HepG2 (cell line): ENCODE measurements at regions not wholly inside any gene's neighbourhood (a gene's known extent, or its start where the extent isn't known, plus 50 kb on each side); places are given as distances from the start of the nearest gene placed in this dataset.

ENCODE experiments used
- ATAC-seq: fragments of 200-7000 bp; cut with Tn5 transposase; 3 replicates; pipeline ENCODE4 v1.9.1; 2020; ENCODE audit warnings: mild to moderate bottlenecking, moderate library complexity
- BruUV-seq: library from RNA; stranded (reverse); fragments of 400-500 nt; replicated peaks from 2 replicates; lab custom pipeline; 2021; lab: Mats Ljungman, UMichigan
- CTCF ChIA-PET: fragments of 300-600 bp; formaldehyde crosslinking; extraction: SDS; loops from one replicate; lab custom pipeline; 2021; ENCODE audit warnings: low total read pairs, inconsistent platforms, low intra/inter-chr PET ratio; lab: Yijun Ruan, JAX
- POLR2A ChIA-PET: fragments of 350-600 bp; sonication (Branson Sonifier 250); formaldehyde crosslinking; loops from one replicate; lab custom pipeline; 2020; ENCODE audit warnings: antibody characterized with exemption, inconsistent platforms; lab: Yijun Ruan, JAX
- DNase-seq: peaks from one replicate; pipeline ENCODE4 v3.0.0-alpha.2; 2015; ENCODE audit warnings: low spot score
- FAIRE-seq: peaks from 3 replicates; lab custom pipeline; 2011; peaks lifted over from hg19 to GRCh38; lab: Jason Lieb, UNC
- H2AFZ ChIP-seq: one replicate; pipeline ENCODE4 v1.6.1; 2011; ENCODE audit warnings: low read length, inconsistent platforms
- H3K27ac ChIP-seq: fragments of 300-600 bp; 3 replicates; pipeline ENCODE4 v1.8.0; 2011; ENCODE audit warnings: mixed run types, mild to moderate bottlenecking, mixed read lengths, low read length, inconsistent platforms; ENCODE audit not compliant: insufficient read depth; ENCODE audit errors: extremely low read length
- H3K27me3 ChIP-seq, 2 experiments: fragments of 200-600 bp in 1 of 2; 2 replicates in 1 of 2; 3 replicates in 1 of 2; pipeline versions ENCODE4 v1.6.0 to v1.8.0; 2011; ENCODE audit warnings: low read length in 2 of 2, mild to moderate bottlenecking in 2 of 2, moderate library complexity in 2 of 2, inconsistent platforms in 1 of 2; ENCODE audit not compliant: insufficient read depth in 2 of 2, control insufficient read depth in 1 of 2
- H3K36me3 ChIP-seq, 2 experiments: fragments of 200-600 bp in 1 of 2; replicated peaks in 1 of 2; 2 replicates in 1 of 2; 3 replicates in 1 of 2; pipeline versions ENCODE4 v1.5.1 to v1.8.0; 2011; ENCODE audit warnings: low read length in 2 of 2, inconsistent platforms in 1 of 2; ENCODE audit not compliant: insufficient read depth in 2 of 2, control insufficient read depth in 1 of 2
- H3K4me1 ChIP-seq: 2 replicates; pipeline ENCODE4 v1.5.1; 2012; ENCODE audit warnings: low read length, inconsistent platforms; ENCODE audit not compliant: insufficient read depth
- H3K4me2 ChIP-seq: 2 replicates; pipeline ENCODE4 v1.6.0; 2011; ENCODE audit warnings: low read depth, low read length, inconsistent platforms
- H3K4me3 ChIP-seq, 3 experiments: fragments of 200-600 bp in 1 of 3; sonication (generic), shearing (Covaris generic) in 1 of 3; replicated peaks in 1 of 3; 2 replicates each; pipeline ENCODE4 v1.5.1; 2011 to 2016; ENCODE audit warnings: low read length in 3 of 3, inconsistent platforms in 2 of 3, low read depth in 2 of 3, mild to moderate bottlenecking in 2 of 3, control low read depth in 1 of 3, mixed read lengths in 1 of 3; ENCODE audit not compliant: insufficient read depth in 1 of 3
- H3K79me2 ChIP-seq: one replicate; pipeline ENCODE4 v1.6.1; 2011; ENCODE audit warnings: low read length, inconsistent platforms; ENCODE audit not compliant: insufficient read depth
- H3K9ac ChIP-seq: 2 replicates; pipeline ENCODE4 v1.6.0; 2011; ENCODE audit warnings: mild to moderate bottlenecking, low read depth, low read length, inconsistent platforms; ENCODE audit not compliant: insufficient read depth
- H3K9me3 ChIP-seq: 2 replicates; pipeline ENCODE4 v1.5.1; 2012; ENCODE audit warnings: mild to moderate bottlenecking, low read length
- H4K20me1 ChIP-seq: 2 replicates; pipeline ENCODE4 v1.6.0; 2011; ENCODE audit warnings: inconsistent platforms, mild to moderate bottlenecking, low read length, moderate library complexity; ENCODE audit not compliant: insufficient read depth
- HDAC2 ChIP-seq: sonication (generic); formaldehyde crosslinking; IDR thresholded peaks from 2 replicates; pipeline ENCODE4 v1.4.0; 2020; ENCODE audit warnings: missing genetic modification reagents
- HIVEP1 ChIP-seq: sonication (generic); formaldehyde crosslinking; IDR thresholded peaks from 2 replicates; pipeline ENCODE4 v1.4.0; 2020; ENCODE audit warnings: mild to moderate bottlenecking, missing genetic modification reagents
- HOXA9 ChIP-seq: sonication (generic); formaldehyde crosslinking; IDR thresholded peaks from 2 replicates; pipeline ENCODE4 v1.8.1; 2022; ENCODE audit warnings: missing genetic modification reagents, mild to moderate bottlenecking, moderate library complexity, borderline replicate concordance
- JUND ChIP-seq: sonication (generic); formaldehyde crosslinking; IDR thresholded peaks from 2 replicates; pipeline ENCODE4 v1.8.0; 2022; ENCODE audit warnings: mild to moderate bottlenecking, missing genetic modification reagents
- KDM5A ChIP-seq: fragments of 200-600 bp; sonication (generic); IDR thresholded peaks from 2 replicates; pipeline ENCODE4 v1.7.0; 2018; ENCODE audit warnings: antibody characterized with exemption, mild to moderate bottlenecking, low read length, borderline replicate concordance
- MAF1 ChIP-seq: sonication (generic); formaldehyde crosslinking; IDR thresholded peaks from 2 replicates; pipeline ENCODE4 v1.5.0; 2020; ENCODE audit warnings: missing genetic modification reagents, borderline replicate concordance
- NR2F1 ChIP-seq, 2 experiments: fragments of 450-650 bp in 1 of 2; formaldehyde crosslinking in 1 of 2; IDR thresholded peaks; 2 replicates each; pipeline versions ENCODE4 v1.5.0 to v1.6.1; 2016 to 2020; ENCODE audit warnings: mild to moderate bottlenecking in 1 of 2, missing compliant biosample characterization in 1 of 2, missing genetic modification reagents in 1 of 2, moderate library complexity in 1 of 2
- PCBP2 ChIP-seq: fragments of 200-400 bp; formaldehyde crosslinking; optimal IDR thresholded peaks from 2 replicates; pipeline ENCODE3; 2018; ENCODE audit warnings: low read length, low read depth; ENCODE audit not compliant: poor library complexity, severe bottlenecking
- STAT5B ChIP-seq: sonication (generic); formaldehyde crosslinking; IDR thresholded peaks from 2 replicates; pipeline ENCODE4 v1.4.0; 2020; ENCODE audit warnings: missing genetic modification reagents
- ZFP36 ChIP-seq: fragments of 150-350 bp; IDR thresholded peaks from 2 replicates; pipeline ENCODE4 v1.6.1; 2018; ENCODE audit warnings: borderline replicate concordance, low read length, low read depth; ENCODE audit not compliant: partially characterized antibody
- ZNF124 ChIP-seq: sonication (generic); formaldehyde crosslinking; IDR thresholded peaks from 2 replicates; pipeline ENCODE4 v1.4.0; 2020; ENCODE audit warnings: missing genetic modification reagents
- ZNF558 ChIP-seq: sonication (generic); formaldehyde crosslinking; IDR thresholded peaks from 2 replicates; pipeline ENCODE4 v1.9.0; 2022; ENCODE audit warnings: mild to moderate bottlenecking, missing genetic modification reagents, borderline replicate concordance
- ZNF772 ChIP-seq: sonication (generic); formaldehyde crosslinking; IDR thresholded peaks from 2 replicates; pipeline ENCODE4 v1.5.0; 2020; ENCODE audit warnings: mild to moderate bottlenecking, missing genetic modification reagents
- WGBS: methylation state at CpG from one replicate; pipeline ENCODE4 v1.1.6; 2017; ENCODE audit warnings: low lambda C conversion rate; 5-methylcytosine and 5-hydroxymethylcytosine counted together
- in situ Hi-C: cut with HindIII; loops from 2 replicates; pipeline ENCODE4 v1.10.0; 2017; ENCODE audit warnings: low pct_unique_long_range_greater_than_20kb; ENCODE audit not compliant: extremely low pct_ligation_motif_present
- intact Hi-C: fragments of 100-400 bp; cut with micrococcal nuclease; formaldehyde crosslinking; loops from one replicate; pipeline ENCODE4 v1.10.0; 2022; ENCODE audit not compliant: unreplicated experiment
- TF ChIP-seq, protein P1 (sequence below): sonication (generic); formaldehyde crosslinking; IDR thresholded peaks from 2 replicates; pipeline ENCODE4 v1.5.0; 2020; ENCODE audit warnings: mild to moderate bottlenecking, missing genetic modification reagents
- TF ChIP-seq, protein P2 (sequence below): sonication (generic); formaldehyde crosslinking; IDR thresholded peaks from 2 replicates; pipeline ENCODE4 v1.4.0; 2020; ENCODE audit warnings: missing genetic modification reagents

DNA sequence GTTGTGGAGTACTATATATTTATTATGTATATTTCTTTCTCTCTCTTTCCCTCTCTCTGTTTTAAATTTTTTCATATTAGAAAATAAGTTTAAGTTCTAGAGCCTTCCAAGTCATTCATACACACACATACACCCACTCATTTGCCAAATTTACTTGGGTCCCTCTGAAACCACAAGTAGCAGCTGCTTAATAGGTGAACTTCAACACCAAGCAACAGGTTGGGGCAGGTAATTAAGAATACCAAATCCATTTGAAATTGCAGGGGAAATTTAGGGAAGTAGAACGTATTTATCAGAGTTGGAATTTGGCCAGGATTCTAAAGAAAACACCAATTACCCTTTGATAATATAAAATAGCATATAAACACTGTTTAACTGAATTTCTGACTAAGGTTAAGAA, 75.0 kb upstream of the RBBP8 start:
- TF ChIP-seq ZNF558 (CRISPR knock-in tag), result no peak
- TF ChIP-seq PCBP2, result no peak
- TF ChIP-seq HOXA9, result no peak
- TF ChIP-seq, protein P1, sequence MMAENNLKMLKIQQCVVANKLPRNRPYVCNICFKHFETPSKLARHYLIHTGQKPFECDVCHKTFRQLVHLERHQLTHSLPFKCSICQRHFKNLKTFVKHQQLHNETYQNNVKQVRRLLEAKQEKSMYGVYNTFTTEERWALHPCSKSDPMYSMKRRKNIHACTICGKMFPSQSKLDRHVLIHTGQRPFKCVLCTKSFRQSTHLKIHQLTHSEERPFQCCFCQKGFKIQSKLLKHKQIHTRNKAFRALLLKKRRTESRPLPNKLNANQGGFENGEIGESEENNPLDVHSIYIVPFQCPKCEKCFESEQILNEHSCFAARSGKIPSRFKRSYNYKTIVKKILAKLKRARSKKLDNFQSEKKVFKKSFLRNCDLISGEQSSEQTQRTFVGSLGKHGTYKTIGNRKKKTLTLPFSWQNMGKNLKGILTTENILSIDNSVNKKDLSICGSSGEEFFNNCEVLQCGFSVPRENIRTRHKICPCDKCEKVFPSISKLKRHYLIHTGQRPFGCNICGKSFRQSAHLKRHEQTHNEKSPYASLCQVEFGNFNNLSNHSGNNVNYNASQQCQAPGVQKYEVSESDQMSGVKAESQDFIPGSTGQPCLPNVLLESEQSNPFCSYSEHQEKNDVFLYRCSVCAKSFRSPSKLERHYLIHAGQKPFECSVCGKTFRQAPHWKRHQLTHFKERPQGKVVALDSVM (CRISPR knock-in tag), result no peak
- TF ChIP-seq ZFP36, result no peak
- TF ChIP-seq, protein P2, sequence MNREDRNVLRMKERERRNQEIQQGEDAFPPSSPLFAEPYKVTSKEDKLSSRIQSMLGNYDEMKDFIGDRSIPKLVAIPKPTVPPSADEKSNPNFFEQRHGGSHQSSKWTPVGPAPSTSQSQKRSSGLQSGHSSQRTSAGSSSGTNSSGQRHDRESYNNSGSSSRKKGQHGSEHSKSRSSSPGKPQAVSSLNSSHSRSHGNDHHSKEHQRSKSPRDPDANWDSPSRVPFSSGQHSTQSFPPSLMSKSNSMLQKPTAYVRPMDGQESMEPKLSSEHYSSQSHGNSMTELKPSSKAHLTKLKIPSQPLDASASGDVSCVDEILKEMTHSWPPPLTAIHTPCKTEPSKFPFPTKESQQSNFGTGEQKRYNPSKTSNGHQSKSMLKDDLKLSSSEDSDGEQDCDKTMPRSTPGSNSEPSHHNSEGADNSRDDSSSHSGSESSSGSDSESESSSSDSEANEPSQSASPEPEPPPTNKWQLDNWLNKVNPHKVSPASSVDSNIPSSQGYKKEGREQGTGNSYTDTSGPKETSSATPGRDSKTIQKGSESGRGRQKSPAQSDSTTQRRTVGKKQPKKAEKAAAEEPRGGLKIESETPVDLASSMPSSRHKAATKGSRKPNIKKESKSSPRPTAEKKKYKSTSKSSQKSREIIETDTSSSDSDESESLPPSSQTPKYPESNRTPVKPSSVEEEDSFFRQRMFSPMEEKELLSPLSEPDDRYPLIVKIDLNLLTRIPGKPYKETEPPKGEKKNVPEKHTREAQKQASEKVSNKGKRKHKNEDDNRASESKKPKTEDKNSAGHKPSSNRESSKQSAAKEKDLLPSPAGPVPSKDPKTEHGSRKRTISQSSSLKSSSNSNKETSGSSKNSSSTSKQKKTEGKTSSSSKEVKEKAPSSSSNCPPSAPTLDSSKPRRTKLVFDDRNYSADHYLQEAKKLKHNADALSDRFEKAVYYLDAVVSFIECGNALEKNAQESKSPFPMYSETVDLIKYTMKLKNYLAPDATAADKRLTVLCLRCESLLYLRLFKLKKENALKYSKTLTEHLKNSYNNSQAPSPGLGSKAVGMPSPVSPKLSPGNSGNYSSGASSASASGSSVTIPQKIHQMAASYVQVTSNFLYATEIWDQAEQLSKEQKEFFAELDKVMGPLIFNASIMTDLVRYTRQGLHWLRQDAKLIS (CRISPR knock-in tag), result no peak
- no peak for TF ChIP-seq MAF1 (CRISPR knock-in tag)
- TF ChIP-seq KDM5A, result no peak
- TF ChIP-seq HIVEP1, result no peak
- TF ChIP-seq ZNF124 (CRISPR knock-in tag), result no peak
- TF ChIP-seq STAT5B, result no peak
- TF ChIP-seq HDAC2, result no peak
- no peak for TF ChIP-seq JUND (CRISPR knock-in tag)
- TF ChIP-seq ZNF772 (CRISPR knock-in tag), result no peak
- no peak for TF ChIP-seq NR2F1 (CRISPR knock-in tag; IDR thresholded peaks at IDR 0.05)
- no peaks in the 10 kb centered on the region; a peak in 1 of 5 replicates for H3K27me3 ChIP-seq
- H3K4me1 ChIP-seq, result no peaks in the 10 kb centered on the region
- no peak overlapping the region for H3K4me2 ChIP-seq
- in situ Hi-C loops (no loop called here), intact Hi-C loops (no loop called here)
- no peaks in the 10 kb centered on the region for H4K20me1 ChIP-seq
- H3K79me2 ChIP-seq, result no peaks in the 10 kb centered on the region
- DNase-seq, result no peak
- no peak for ATAC-seq
- no peak for FAIRE-seq
- CTCF ChIA-PET, result no interaction called here
- no peak overlapping the region for H2AFZ ChIP-seq
- POLR2A ChIA-PET, result no interaction called here
- H3K27ac ChIP-seq, result no peak overlapping the region
- H3K9ac ChIP-seq, result no peak overlapping the region
- no peaks in the 10 kb centered on the region for H3K36me3 ChIP-seq
- no peaks in the 10 kb centered on the region for H3K9me3 ChIP-seq
- no TSS peak for BruUV-seq
- 0% methylated on average over 1 of the region's 1 CpG for WGBS
- no peak overlapping the region for H3K4me3 ChIP-seq
